HEK293 (cell line): ENCODE measurements at regions not wholly inside any gene's neighbourhood (a gene's known extent, or its start where the extent isn't known, plus 50 kb on each side); places are given as distances from the start of the nearest gene placed in this dataset.

Experiments used
- CTCF ChIA-PET: fragments of 350-600 bp; formaldehyde crosslinking; extraction: SDS; loops from one replicate; lab custom pipeline; 2021; ENCODE audit warnings: antibody characterized with exemption; lab: Yijun Ruan, JAX
- POLR2A ChIA-PET: fragments of 300-600 bp; formaldehyde crosslinking; extraction: SDS; loops from one replicate; lab custom pipeline; 2020; ENCODE audit warnings: antibody characterized with exemption, inconsistent platforms; lab: Yijun Ruan, JAX
- H3K27ac ChIP-seq: fragments of 200-500 bp; sonication (Bioruptor generic); 2 replicates; pipeline ENCODE4 v1.5.1; 2014; ENCODE audit warnings: low read depth, low read length, control low read depth, inconsistent platforms; ENCODE audit errors: extremely low read depth
- H3K36me3 ChIP-seq, 2 experiments: fragments of 200-500 bp in 1 of 2; sonication (Bioruptor generic) in 1 of 2; 1 replicate in 1 of 2; 2 replicates in 1 of 2; pipeline ENCODE4 v1.5.1; 2014 to 2017; ENCODE audit warnings: inconsistent platforms in 2 of 2, low read length in 2 of 2; ENCODE audit not compliant: control insufficient read depth in 2 of 2, insufficient read depth in 1 of 2
- H3K4me1 ChIP-seq: fragments of 200-500 bp; sonication (Bioruptor generic); 2 replicates; pipeline ENCODE4 v1.5.1; 2014; ENCODE audit warnings: mild to moderate bottlenecking, low read length, inconsistent platforms; ENCODE audit not compliant: control insufficient read depth, insufficient read depth
- H3K4me3 ChIP-seq: 2 replicates; pipeline ENCODE4 v1.5.1; 2011; ENCODE audit warnings: low read depth, mild to moderate bottlenecking, control low read depth, low read length, moderate library complexity
- H3K9me3 ChIP-seq: fragments of 200-500 bp; sonication (Bioruptor generic); 2 replicates; pipeline ENCODE4 v1.5.1; 2014; ENCODE audit warnings: low read depth, low read length, inconsistent platforms; ENCODE audit not compliant: control insufficient read depth, insufficient read depth
- HOXA7 ChIP-seq: sonication (generic); formaldehyde crosslinking; IDR thresholded peaks from 2 replicates; pipeline ENCODE4 v1.8.1; 2022; ENCODE audit warnings: missing genetic modification reagents, borderline replicate concordance
- KLF10 ChIP-seq: fragments of 450-650 bp; IDR thresholded peaks from 2 replicates; pipeline ENCODE4 v1.5.1; 2018; ENCODE audit warnings: missing biosample characterization, mild to moderate bottlenecking, missing genetic modification characterization
- PATZ1 ChIP-seq: fragments of 450-650 bp; formaldehyde crosslinking; IDR thresholded peaks from 2 replicates; pipeline ENCODE4 v1.5.1; 2016; ENCODE audit warnings: missing biosample characterization, missing genetic modification characterization
- PRDM2 ChIP-seq: fragments of 450-650 bp; formaldehyde crosslinking; IDR thresholded peaks from 2 replicates; pipeline ENCODE4 v1.5.1; 2016; ENCODE audit warnings: missing biosample characterization, missing genetic modification characterization, borderline replicate concordance
- REST ChIP-seq: fragments of 450-650 bp; formaldehyde crosslinking; IDR thresholded peaks from 2 replicates; pipeline ENCODE4 v1.5.1; 2016; ENCODE audit warnings: missing biosample characterization, missing genetic modification characterization
- SALL2 ChIP-seq: fragments of 450-650 bp; formaldehyde crosslinking; IDR thresholded peaks from 2 replicates; pipeline ENCODE4 v1.5.0; 2017; ENCODE audit warnings: missing biosample characterization, mild to moderate bottlenecking, missing genetic modification characterization, borderline replicate concordance
- ZFHX2 ChIP-seq: fragments of 450-650 bp; formaldehyde crosslinking; conservative IDR thresholded peaks from 2 replicates; pipeline ENCODE4 v1.5.1; 2016; ENCODE audit warnings: missing biosample characterization, missing genetic modification characterization
- ZNF140 ChIP-seq: fragments of 450-650 bp; formaldehyde crosslinking; IDR thresholded peaks from 2 replicates; pipeline ENCODE4 v1.5.1; 2016; ENCODE audit warnings: missing biosample characterization, missing genetic modification characterization
- ZNF157 ChIP-seq: fragments of 450-650 bp; formaldehyde crosslinking; IDR thresholded peaks from 2 replicates; pipeline ENCODE4 v1.5.1; 2016; ENCODE audit warnings: missing biosample characterization, missing genetic modification characterization
- ZNF2 ChIP-seq: fragments of 450-650 bp; formaldehyde crosslinking; IDR thresholded peaks from 2 replicates; pipeline ENCODE4 v1.5.1; 2016; ENCODE audit warnings: missing biosample characterization, missing genetic modification characterization
- ZNF239 ChIP-seq: fragments of 450-650 bp; formaldehyde crosslinking; IDR thresholded peaks from 2 replicates; pipeline ENCODE4 v1.5.1; 2016; ENCODE audit warnings: missing biosample characterization, missing genetic modification characterization
- ZNF292 ChIP-seq: fragments of 450-650 bp; formaldehyde crosslinking; IDR thresholded peaks from 2 replicates; pipeline ENCODE4 v1.5.1; 2016; ENCODE audit warnings: low read depth, missing biosample characterization, missing genetic modification characterization, borderline replicate concordance
- ZNF324 ChIP-seq: fragments of 450-650 bp; formaldehyde crosslinking; IDR thresholded peaks from 2 replicates; pipeline ENCODE4 v1.5.1; 2016; ENCODE audit warnings: missing biosample characterization, missing genetic modification characterization
- ZNF530 ChIP-seq: fragments of 450-650 bp; formaldehyde crosslinking; IDR thresholded peaks from 2 replicates; pipeline ENCODE4 v1.5.1; 2016; ENCODE audit warnings: low read depth, missing biosample characterization, missing genetic modification characterization
- ZNF623 ChIP-seq: fragments of 450-650 bp; formaldehyde crosslinking; IDR thresholded peaks from 2 replicates; pipeline ENCODE4 v1.5.1; 2016; ENCODE audit warnings: missing biosample characterization, missing genetic modification characterization
- ZNF692 ChIP-seq: fragments of 450-650 bp; formaldehyde crosslinking; IDR thresholded peaks from 2 replicates; pipeline ENCODE4 v1.5.1; 2016; ENCODE audit warnings: missing biosample characterization, missing genetic modification characterization
- ZNF747 ChIP-seq: fragments of 450-650 bp; formaldehyde crosslinking; IDR thresholded peaks from 2 replicates; pipeline ENCODE4 v1.5.1; 2016; ENCODE audit warnings: missing biosample characterization, missing genetic modification characterization
- ZNF792 ChIP-seq: fragments of 450-650 bp; formaldehyde crosslinking; IDR thresholded peaks from 2 replicates; pipeline ENCODE4 v1.5.1; 2016; ENCODE audit warnings: missing biosample characterization, missing genetic modification characterization
- ZSCAN18 ChIP-seq: fragments of 450-650 bp; formaldehyde crosslinking; IDR thresholded peaks from 2 replicates; pipeline ENCODE4 v1.5.1; 2016; ENCODE audit warnings: missing biosample characterization, missing genetic modification characterization

GRCh38 chr6:86380571-86381125 lies 556.7 kb upstream of the HTR1E start:
- CTCF ChIA-PET, result no interaction called here
- POLR2A ChIA-PET, result no interaction called here
- TF ChIP-seq PRDM2 (tag by site-specific recombination) (no peak), ZNF2 (tag by site-specific recombination) (no peak), ZFHX2 (tag by site-specific recombination) (no peak), ZNF530 (tag by site-specific recombination) (no peak), REST (tag by site-specific recombination) (no peak), ZNF239 (no peak), ZNF623 (tag by site-specific recombination) (no peak), ZNF692 (no peak), ZNF324 (no peak), ZSCAN18 (tag by site-specific recombination) (no peak), ZNF792 (no peak), SALL2 (tag by site-specific recombination) (no peak), ZNF292 (tag by site-specific recombination) (no peak), ZNF157 (tag by site-specific recombination) (no peak), PATZ1 (no peak), KLF10 (no peak), ZNF747 (tag by site-specific recombination) (no peak), ZNF140 (no peak), HOXA7 (no peak)
- Histone ChIP-seq H3K4me1 (no peaks in the 10 kb centered on the region), H3K27ac (no peak overlapping the region), H3K36me3 (no peaks in the 10 kb centered on the region), H3K9me3 (no peaks in the 10 kb centered on the region), H3K4me3 (no peak overlapping the region)
